GM13977 (cell line): ENCODE measurements at regions not wholly inside any gene's neighbourhood (a gene's known extent, or its start where the extent isn't known, plus 50 kb on each side); places are given as distances from the start of the nearest gene placed in this dataset.

ENCODE experiments used
- DNase-seq: peaks from one replicate; pipeline ENCODE4 v3.0.0; 2012; ENCODE audit warnings: low spot score
- in situ Hi-C: fragments of 300-500 bp; cut with MboI; formaldehyde crosslinking; loops from one replicate; pipeline ENCODE4 v1.12.0; 2022; ENCODE audit warnings: low sequenced_read_pairs, low pct_unique_long_range_greater_than_20kb, mixed read lengths, inconsistent platforms; ENCODE audit not compliant: unreplicated experiment
- TF ChIP-seq, protein P1 (sequence below): IDR thresholded peaks from 2 replicates; pipeline ENCODE4 v1.5.1; 2012; ENCODE audit warnings: mild to moderate bottlenecking, control low read depth; ENCODE audit not compliant: insufficient read depth; ENCODE audit errors: extremely low read depth, missing control alignments

DNA sequence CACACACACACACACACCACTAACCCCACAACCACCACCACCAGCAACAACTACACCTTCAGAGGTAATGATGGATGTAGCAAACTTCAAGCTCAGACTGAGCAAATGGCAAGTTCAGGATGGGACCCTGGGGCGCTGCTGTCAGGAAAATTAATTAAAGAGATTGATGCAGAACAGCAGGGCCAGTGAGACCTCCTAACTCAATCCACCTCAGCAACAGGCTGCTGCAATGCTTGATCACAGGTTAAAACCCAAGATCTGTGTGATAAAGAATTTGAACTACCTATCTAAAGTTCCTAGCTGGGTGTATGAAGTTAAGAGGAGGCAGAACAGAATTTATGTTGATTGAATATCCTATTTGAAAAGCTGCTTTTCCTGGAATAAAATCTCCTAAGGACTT lies 140.3 kb upstream of the FER start:
- TF ChIP-seq, protein P1, sequence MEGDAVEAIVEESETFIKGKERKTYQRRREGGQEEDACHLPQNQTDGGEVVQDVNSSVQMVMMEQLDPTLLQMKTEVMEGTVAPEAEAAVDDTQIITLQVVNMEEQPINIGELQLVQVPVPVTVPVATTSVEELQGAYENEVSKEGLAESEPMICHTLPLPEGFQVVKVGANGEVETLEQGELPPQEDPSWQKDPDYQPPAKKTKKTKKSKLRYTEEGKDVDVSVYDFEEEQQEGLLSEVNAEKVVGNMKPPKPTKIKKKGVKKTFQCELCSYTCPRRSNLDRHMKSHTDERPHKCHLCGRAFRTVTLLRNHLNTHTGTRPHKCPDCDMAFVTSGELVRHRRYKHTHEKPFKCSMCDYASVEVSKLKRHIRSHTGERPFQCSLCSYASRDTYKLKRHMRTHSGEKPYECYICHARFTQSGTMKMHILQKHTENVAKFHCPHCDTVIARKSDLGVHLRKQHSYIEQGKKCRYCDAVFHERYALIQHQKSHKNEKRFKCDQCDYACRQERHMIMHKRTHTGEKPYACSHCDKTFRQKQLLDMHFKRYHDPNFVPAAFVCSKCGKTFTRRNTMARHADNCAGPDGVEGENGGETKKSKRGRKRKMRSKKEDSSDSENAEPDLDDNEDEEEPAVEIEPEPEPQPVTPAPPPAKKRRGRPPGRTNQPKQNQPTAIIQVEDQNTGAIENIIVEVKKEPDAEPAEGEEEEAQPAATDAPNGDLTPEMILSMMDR, result no peak
- DNase-seq, result no peak
- in situ Hi-C loops, result no loop called here

DNA sequence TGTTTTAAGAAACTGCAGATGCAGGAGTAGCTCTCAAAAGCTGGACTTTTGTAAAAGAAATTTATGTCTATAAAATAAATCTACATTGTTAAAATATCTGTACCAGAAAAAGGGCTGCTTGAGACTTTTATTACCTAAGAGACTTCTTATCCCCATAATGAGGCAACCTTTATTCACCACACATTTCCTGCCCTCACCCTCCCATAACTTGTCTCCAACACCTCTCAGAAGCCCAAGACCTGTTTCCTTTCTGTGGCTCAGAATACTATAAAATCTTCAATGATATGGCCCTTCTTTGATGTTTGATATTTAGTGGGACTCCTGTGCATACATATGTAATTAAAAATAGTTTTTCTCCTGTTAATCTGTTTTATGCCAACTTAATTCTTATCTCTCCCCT lies 141.5 kb upstream of the FER start:
- DNase-seq, result no peak
- in situ Hi-C loops, result no loop called here
- TF ChIP-seq, protein P1, result no peak

DNA sequence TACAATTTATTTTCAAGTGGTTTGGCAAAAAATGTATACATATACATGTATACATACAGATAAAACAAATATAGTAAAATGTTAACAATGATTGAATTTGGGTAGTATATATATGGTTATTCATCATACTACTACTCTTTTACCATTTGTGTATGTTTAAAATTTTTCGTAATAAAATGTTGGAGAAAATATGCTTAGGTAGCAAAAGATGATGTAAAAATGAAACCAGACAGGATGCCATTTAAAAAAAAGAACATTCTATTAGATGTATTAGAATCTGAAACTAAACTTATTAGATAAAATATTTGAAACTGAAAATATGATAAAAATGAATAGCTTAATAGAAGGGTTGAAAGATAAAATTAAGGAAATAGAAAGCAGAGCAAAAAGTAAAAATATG lies 144.9 kb upstream of the FER start:
- DNase-seq, result no peak

DNA sequence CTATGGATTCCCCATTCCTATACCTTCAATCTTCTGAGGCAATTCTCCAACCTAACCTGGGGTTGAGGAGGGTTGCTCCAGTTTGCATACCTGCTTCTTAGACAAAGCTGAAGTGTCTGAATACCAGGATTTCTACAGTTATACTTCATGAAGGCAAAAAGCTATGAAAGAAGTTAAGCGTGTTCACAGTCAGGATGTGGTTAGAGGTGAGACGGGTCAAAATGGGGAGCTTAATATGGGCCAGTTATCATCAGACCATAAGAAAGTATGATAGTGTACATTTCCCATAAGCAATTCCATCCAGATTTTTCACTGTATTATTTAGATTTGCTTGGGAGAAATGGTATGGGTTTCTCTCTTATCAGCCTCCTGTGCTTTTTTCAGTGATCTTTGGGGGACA lies 156.9 kb upstream of the FER start:
- TF ChIP-seq, protein P1, result no peak
- in situ Hi-C loops, result no loop called here
- DNase-seq, result no peak

More for the DNA sequence above, 144.9 kb upstream of the FER start:
- TF ChIP-seq, protein P1, result no peak
- in situ Hi-C loops, result no loop called here

DNA sequence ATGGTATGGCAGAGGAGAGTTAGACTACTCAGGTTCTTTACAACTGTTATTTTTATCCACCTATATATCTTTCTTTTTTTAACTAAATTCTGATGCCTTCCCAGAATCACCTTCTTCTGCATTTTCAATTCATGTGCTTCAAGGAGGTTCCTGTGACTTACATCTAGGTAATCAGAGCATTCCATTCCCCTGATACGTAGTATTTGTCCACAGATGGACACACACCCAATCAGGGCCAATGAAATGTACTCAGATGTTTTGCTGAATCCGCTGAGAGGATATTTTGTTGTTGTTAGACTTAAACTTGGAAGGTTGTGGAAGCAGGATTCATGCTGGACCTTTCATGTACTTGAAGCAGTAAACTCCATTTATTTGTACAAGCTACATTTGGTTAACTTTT lies 159.4 kb upstream of the FER start:
- in situ Hi-C loops, result no loop called here
- TF ChIP-seq, protein P1, result no peak
- DNase-seq, result no peak

DNA sequence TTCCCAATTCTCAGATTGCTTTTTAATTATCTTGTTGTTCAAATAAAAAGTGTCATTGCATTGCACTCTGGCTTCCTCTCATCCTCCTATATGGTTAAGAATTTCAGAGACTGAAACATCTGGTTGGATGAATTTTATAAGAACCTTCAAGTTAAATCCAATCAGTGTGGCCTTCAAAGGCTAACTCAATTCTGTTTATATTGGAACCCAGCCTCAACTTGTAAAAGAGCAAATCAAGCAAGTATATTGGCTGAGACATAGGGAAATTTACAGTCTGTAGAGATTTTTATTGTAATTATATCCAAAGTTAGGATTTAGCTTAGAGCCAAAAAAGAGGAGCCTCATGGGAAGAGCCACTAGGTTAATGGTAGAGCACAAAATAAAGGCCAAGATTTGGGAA lies 159.9 kb upstream of the FER start:
- in situ Hi-C loops, result no loop called here
- TF ChIP-seq, protein P1, result no peak
- DNase-seq, result no peak

DNA sequence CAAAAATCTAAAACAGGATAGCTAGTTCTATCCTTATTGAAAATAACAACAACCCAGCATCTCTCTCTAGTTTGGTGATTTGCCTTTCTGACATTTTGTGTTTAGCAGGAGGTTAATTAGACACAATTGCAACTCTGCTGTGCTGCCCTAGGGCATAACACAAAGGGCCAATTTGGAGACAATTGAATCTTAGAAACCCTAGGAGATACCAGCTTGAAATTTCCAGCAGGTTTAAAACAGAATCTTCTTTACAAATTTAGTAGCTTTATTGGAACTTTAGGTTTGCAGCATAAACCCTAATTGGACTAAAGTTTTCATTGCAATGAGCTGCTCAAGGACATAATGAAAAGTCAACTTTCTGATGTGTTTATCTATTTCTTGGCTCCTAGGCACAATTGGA lies 166.7 kb upstream of the FER start:
- in situ Hi-C loops, result no loop called here
- DNase-seq, result no peak
- TF ChIP-seq, protein P1, result no peak
